CD14-positive monocyte (primary cell): ENCODE measurements at regions not wholly inside any gene's neighbourhood (a gene's known extent, or its start where the extent isn't known, plus 50 kb on each side); places are given as distances from the start of the nearest gene placed in this dataset.

Source experiments
- DNase-seq, 3 donors: peaks; one replicate each; pipeline ENCODE4 v3.0.0-alpha.2; 2011 to 2022
- H2AFZ ChIP-seq: 2 replicates; pipeline ENCODE4 v1.6.0; 2012; ENCODE audit warnings: mild to moderate bottlenecking, low read depth, low read length, inconsistent platforms; ENCODE audit not compliant: insufficient read depth, poor library complexity, severe bottlenecking
- H3K27ac ChIP-seq, 2 donors: 1 replicate in 1 of 2; 2 replicates in 1 of 2; pipeline ENCODE4 v1.5.1; 2012 to 2013; ENCODE audit warnings: low read length in 2 of 2, control low read depth in 1 of 2, inconsistent platforms in 1 of 2, low read depth in 1 of 2, mild to moderate bottlenecking in 1 of 2
- H3K27me3 ChIP-seq, 2 donors: one replicate each; pipeline versions ENCODE4 v1.6.0 to v1.6.1; 2011 to 2013; ENCODE audit warnings: low read length in 2 of 2; ENCODE audit not compliant: control insufficient read depth in 2 of 2, insufficient read depth in 2 of 2
- H3K36me3 ChIP-seq, 2 donors: replicated peaks in 1 of 2; 1 replicate in 1 of 2; 2 replicates in 1 of 2; pipeline versions ENCODE4 v1.5.1 to v1.6.1; 2012 to 2013; ENCODE audit warnings: low read length in 2 of 2, control low read depth in 1 of 2, inconsistent platforms in 1 of 2, mild to moderate bottlenecking in 1 of 2; ENCODE audit not compliant: insufficient read depth in 2 of 2, control insufficient read depth in 1 of 2
- H3K4me1 ChIP-seq, 2 donors: 1 replicate in 1 of 2; 2 replicates in 1 of 2; pipeline versions ENCODE4 v1.5.1 to v1.6.1; 2012 to 2013; ENCODE audit warnings: low read length in 2 of 2, control low read depth in 1 of 2, inconsistent platforms in 1 of 2, mild to moderate bottlenecking in 1 of 2, moderate library complexity in 1 of 2; ENCODE audit not compliant: insufficient read depth in 2 of 2, control insufficient read depth in 1 of 2
- H3K4me2 ChIP-seq: replicated peaks from 2 replicates; pipeline ENCODE3; 2012; ENCODE audit warnings: low read length, moderate library complexity, mild to moderate bottlenecking; ENCODE audit not compliant: poor library complexity, severe bottlenecking; ENCODE audit errors: extremely low read depth
- H3K4me3 ChIP-seq, 3 experiments: fragments of 200-600 bp in 1 of 3; sonication (generic) in 1 of 3; replicated peaks in 1 of 3; 1 replicate in 2 of 3; 2 replicates in 1 of 3; pipeline ENCODE4 v1.5.1; 2011 to 2013; ENCODE audit warnings: low read length in 3 of 3, mild to moderate bottlenecking in 3 of 3, control low read depth in 2 of 3, low read depth in 2 of 3, inconsistent platforms in 1 of 3, moderate library complexity in 1 of 3
- H3K79me2 ChIP-seq: 2 replicates; pipeline ENCODE4 v1.6.0; 2012; ENCODE audit warnings: mild to moderate bottlenecking, control low read depth, inconsistent platforms, low read length, moderate library complexity; ENCODE audit not compliant: insufficient read depth
- H3K9ac ChIP-seq: 2 replicates; pipeline ENCODE4 v1.6.0; 2017; ENCODE audit warnings: low read length, mild to moderate bottlenecking; ENCODE audit not compliant: insufficient read depth, poor library complexity, severe bottlenecking
- H3K9me3 ChIP-seq, 2 donors: replicated peaks in 1 of 2; 1 replicate in 1 of 2; 2 replicates in 1 of 2; pipeline versions ENCODE4 v1.5.1 to v1.6.1; 2012 to 2013; ENCODE audit warnings: low read length in 2 of 2, control low read depth in 1 of 2; ENCODE audit not compliant: control insufficient read depth in 1 of 2, insufficient read depth in 1 of 2
- H4K20me1 ChIP-seq: 2 replicates; pipeline ENCODE4 v1.6.0; 2012; ENCODE audit warnings: mild to moderate bottlenecking, low read length, control low read depth, moderate library complexity; ENCODE audit not compliant: insufficient read depth
- H3K27ac Mint-ChIP-seq, 7 donors: one replicate each; pipeline ENCODE4 v1.8.0; 2020; ENCODE audit warnings: mild to moderate bottlenecking in 7 of 7, mixed read lengths in 7 of 7, moderate library complexity in 6 of 7, inconsistent platforms in 2 of 7
- H3K27me3 Mint-ChIP-seq, 3 donors: one replicate each; pipeline ENCODE4 v1.8.0; 2021 to 2022; ENCODE audit warnings: low read depth in 3 of 3, mild to moderate bottlenecking in 3 of 3, mixed read lengths in 3 of 3, moderate library complexity in 3 of 3, inconsistent platforms in 1 of 3
- H3K36me3 Mint-ChIP-seq, 2 donors: one replicate each; pipeline ENCODE4 v1.8.0; 2020; ENCODE audit warnings: mixed read lengths in 2 of 2, inconsistent platforms in 1 of 2, mild to moderate bottlenecking in 1 of 2
- H3K4me1 Mint-ChIP-seq: one replicate; pipeline ENCODE4 v1.8.0; 2020; ENCODE audit warnings: mild to moderate bottlenecking, mixed read lengths
- H3K4me3 Mint-ChIP-seq, 2 donors: one replicate each; pipeline ENCODE4 v1.8.0; 2020; ENCODE audit warnings: mild to moderate bottlenecking in 2 of 2, mixed read lengths in 2 of 2, moderate library complexity in 1 of 2
- H3K9me3 Mint-ChIP-seq, 7 donors: one replicate each; pipeline ENCODE4 v1.8.0; 2020 to 2022; ENCODE audit warnings: mixed read lengths in 7 of 7, mild to moderate bottlenecking in 6 of 7, moderate library complexity in 6 of 7, inconsistent platforms in 2 of 7
- CTCF ChIP-seq: fragments of 200-600 bp; IDR thresholded peaks from one replicate; pipeline ENCODE4 v1.8.0; 2022; ENCODE audit warnings: antibody characterized with exemption, mild to moderate bottlenecking
- WGBS: methylation state at CpG from one replicate; pipeline ENCODE4 v1.1.5; 2013; ENCODE audit warnings: missing lambda C conversion rate; ENCODE audit not compliant: insufficient coverage; 5-methylcytosine and 5-hydroxymethylcytosine counted together
- intact Hi-C, 2 donors: fragments of 100-400 bp; cut with micrococcal nuclease; formaldehyde crosslinking; loops; one replicate each; pipeline versions ENCODE4 v1.15.0 to v1.15.1; 2023

GRCh38 chr5:4104831-4105597, 509.4 kb downstream of the IRX1 start:
- peak overlapping the region in 1 of 7 donors; percentile 4 for H3K27ac Mint-ChIP-seq
- no peaks in the 10 kb centered on the region for H3K4me1 Mint-ChIP-seq
- H3K27me3 ChIP-seq = no peaks in the 10 kb centered on the region

GRCh38 chr5:4108690-4109089, 513.1 kb downstream of the IRX1 start:
- Histone ChIP-seq H3K4me2 (no peak overlapping the region), H3K27ac (no peak overlapping the region), H4K20me1 (no peaks in the 10 kb centered on the region), H3K9me3 (no peaks in the 10 kb centered on the region), H3K9ac (no peak overlapping the region), H3K79me2 (no peaks in the 10 kb centered on the region), H3K36me3 (no peaks in the 10 kb centered on the region), H3K4me3 (no peak overlapping the region), H3K27me3 (no peaks in the 10 kb centered on the region), H2AFZ (no peak overlapping the region), H3K4me1 (no peaks in the 10 kb centered on the region)
- intact Hi-C loops = no loop called here
- Mint-ChIP-seq H3K4me1 (no peaks in the 10 kb centered on the region), H3K9me3 (peaks cover 0 to 3% (median 0%) of the 10 kb centered on the region in 7 donors), H3K27me3 (no peaks in the 10 kb centered on the region), H3K27ac (no peak overlapping the region), H3K4me3 (no peak overlapping the region), H3K36me3 (no peaks in the 10 kb centered on the region)
- WGBS = no CpG with 5 or more reads among the region's 1 CpG
- no peak for TF ChIP-seq CTCF
- no peak for DNase-seq

More at GRCh38 chr5:4104831-4105597, 509.4 kb downstream of the IRX1 start:
- H3K27ac ChIP-seq = no peak overlapping the region
- H3K36me3 ChIP-seq = no peaks in the 10 kb centered on the region
- no peaks in the 10 kb centered on the region for H4K20me1 ChIP-seq
- Mint-ChIP-seq H3K27me3 (no peaks in the 10 kb centered on the region), H3K9me3 (peaks cover 0 to 9% (median 3%) of the 10 kb centered on the region in 7 donors), H3K36me3 (no peaks in the 10 kb centered on the region), H3K4me3 (no peak overlapping the region)
- H2AFZ ChIP-seq = no peak overlapping the region
- H3K4me3 ChIP-seq = no peak overlapping the region
- DNase-seq = no peak
- intact Hi-C loops = no loop called here
- 50% methylated on average over 2 of the region's 4 CpGs for WGBS
- no peak overlapping the region for H3K9ac ChIP-seq
- peaks cover 3 to 5% of the 10 kb centered on the region in 2 donors for H3K9me3 ChIP-seq
- H3K79me2 ChIP-seq = no peaks in the 10 kb centered on the region
- no peaks in the 10 kb centered on the region for H3K4me1 ChIP-seq
- H3K4me2 ChIP-seq = no peak overlapping the region
- TF ChIP-seq CTCF = no peak
